Panc1 (cell line): ENCODE measurements at regions not wholly inside any gene's neighbourhood (a gene's known extent, or its start where the extent isn't known, plus 50 kb on each side); places are given as distances from the start of the nearest gene placed in this dataset.

ENCODE experiments used
- ATAC-seq: fragments of 200-7000 bp; cut with Tn5 transposase; 2 replicates; pipeline ENCODE4 v1.9.1; 2020; ENCODE audit warnings: mild to moderate bottlenecking, moderate library complexity
- BruUV-seq: library from RNA; stranded (reverse); fragments of 400-500 nt; replicated peaks from 2 replicates; lab custom pipeline; 2021; lab: Mats Ljungman, UMichigan
- CTCF ChIA-PET: fragments of 300-600 bp; sonication (Branson Sonifier 250); formaldehyde crosslinking; loops from one replicate; lab custom pipeline; 2022; ENCODE audit warnings: antibody characterized with exemption; lab: Charles Lee
- POLR2A ChIA-PET: fragments of 300-600 bp; sonication (Branson Sonifier 250); formaldehyde crosslinking; loops from one replicate; lab custom pipeline; 2022; ENCODE audit warnings: antibody characterized with exemption; lab: Charles Lee
- DNase-seq: peaks from one replicate; pipeline ENCODE4 v3.0.0-alpha.2; 2010; ENCODE audit warnings: low read depth, low spot score
- H3K27ac ChIP-seq: 2 replicates; pipeline ENCODE4 v1.5.1; 2011; ENCODE audit warnings: mild to moderate bottlenecking, low read length, inconsistent platforms
- H3K27me3 ChIP-seq: fragments of 200-500 bp; sonication (Bioruptor generic); 2 replicates; pipeline ENCODE4 v1.6.0; 2014; ENCODE audit warnings: low read length, inconsistent platforms; ENCODE audit not compliant: control insufficient read depth, insufficient read depth
- H3K36me3 ChIP-seq: fragments of 200-500 bp; sonication (Bioruptor generic); 2 replicates; pipeline ENCODE4 v1.5.1; 2014; ENCODE audit warnings: inconsistent platforms, mild to moderate bottlenecking, low read length, moderate library complexity; ENCODE audit not compliant: control insufficient read depth, insufficient read depth
- H3K4me1 ChIP-seq: 2 replicates; pipeline ENCODE4 v1.5.1; 2011; ENCODE audit warnings: inconsistent platforms, mild to moderate bottlenecking, low read length, moderate library complexity; ENCODE audit not compliant: control insufficient read depth, insufficient read depth
- H3K4me3 ChIP-seq, 2 experiments: 2 replicates each; pipeline ENCODE4 v1.5.1; 2011 to 2012; ENCODE audit warnings: low read depth in 2 of 2, low read length in 2 of 2, mild to moderate bottlenecking in 2 of 2, inconsistent platforms in 1 of 2, moderate library complexity in 1 of 2
- H3K9me3 ChIP-seq: fragments of 200-500 bp; sonication (Bioruptor generic); 2 replicates; pipeline ENCODE4 v1.5.1; 2014; ENCODE audit warnings: low read depth, mild to moderate bottlenecking, inconsistent platforms, low read length, moderate library complexity; ENCODE audit not compliant: control insufficient read depth, insufficient read depth
- CTCF ChIP-seq: fragments of 450-650 bp; IDR thresholded peaks from 2 replicates; pipeline ENCODE4 v1.5.1; 2017; ENCODE audit warnings: mild to moderate bottlenecking
- POLR2AphosphoS5 ChIP-seq: IDR thresholded peaks from 2 replicates; pipeline ENCODE4 v1.6.1; 2012; ENCODE audit warnings: mild to moderate bottlenecking, low read depth, low read length, moderate library complexity
- REST ChIP-seq, 2 experiments: IDR thresholded peaks; 2 replicates each; pipeline ENCODE4 v1.6.1; 2011 to 2012; ENCODE audit warnings: low read depth in 2 of 2, control low read depth in 1 of 2, low read length in 1 of 2, mild to moderate bottlenecking in 1 of 2, moderate library complexity in 1 of 2; ENCODE audit not compliant: insufficient read depth in 1 of 2
- SIN3A ChIP-seq: IDR thresholded peaks from 2 replicates; pipeline ENCODE4 v1.6.1; 2012; ENCODE audit warnings: low read depth, mild to moderate bottlenecking, low read length, moderate library complexity, borderline replicate concordance; ENCODE audit not compliant: insufficient read depth
- TCF7L2 ChIP-seq: IDR thresholded peaks from 2 replicates; pipeline ENCODE4 v1.6.1; 2011; ENCODE audit warnings: mild to moderate bottlenecking, low read depth, low read length, inconsistent platforms
- in situ Hi-C: cut with HindIII; loops from 2 replicates; pipeline ENCODE4 v1.10.0; 2016; ENCODE audit warnings: low sequenced_read_pairs, low pct_unique_long_range_greater_than_20kb
- intact Hi-C: fragments of 100-400 bp; cut with micrococcal nuclease; formaldehyde crosslinking; loops from one replicate; pipeline ENCODE4 v1.10.0; 2022; ENCODE audit not compliant: unreplicated experiment

GRCh38 chr13:55230570-55230908 lies 1910.2 kb upstream of the PRR20A start:
- intact Hi-C loops = no loop called here
- H3K27ac ChIP-seq = no peak overlapping the region
- BruUV-seq = no TSS peak
- in situ Hi-C loops = no loop called here
- no peak for ATAC-seq
- no peaks in the 10 kb centered on the region for H3K9me3 ChIP-seq
- no peaks in the 10 kb centered on the region for H3K4me1 ChIP-seq
- POLR2A ChIA-PET = no interaction called here
- H3K4me3 ChIP-seq = no peak overlapping the region
- no peaks in the 10 kb centered on the region for H3K27me3 ChIP-seq
- no peaks in the 10 kb centered on the region for H3K36me3 ChIP-seq
- TF ChIP-seq POLR2AphosphoS5 (no peak), REST (IDR thresholded peaks at IDR 0.05; ENCODE audit: insufficient read depth in 1 of 2, low read depth in 2 of 2, low read length in 1 of 2) (no peak), CTCF (no peak), TCF7L2 (no peak), SIN3A (no peak)
- DNase-seq = no peak
- CTCF ChIA-PET = no interaction called here

GRCh38 chr13:55234311-55234710 lies 1906.4 kb upstream of the PRR20A start:
- Histone ChIP-seq H3K4me1 (no peaks in the 10 kb centered on the region), H3K9me3 (no peaks in the 10 kb centered on the region), H3K27me3 (no peaks in the 10 kb centered on the region), H3K36me3 (no peaks in the 10 kb centered on the region), H3K4me3 (no peak overlapping the region), H3K27ac (no peak overlapping the region)
- ChIA-PET POLR2A (no interaction called here), CTCF (no interaction called here)
- intact Hi-C loops = no loop called here
- no peak for ATAC-seq
- in situ Hi-C loops = no loop called here
- no peak for DNase-seq
- BruUV-seq = no TSS peak
- no peak for TF ChIP-seq REST (IDR thresholded peaks at IDR 0.05; ENCODE audit: insufficient read depth in 1 of 2, low read depth in 2 of 2, low read length in 1 of 2)
- no peak for TF ChIP-seq TCF7L2
- TF ChIP-seq CTCF = no peak
- TF ChIP-seq SIN3A = no peak
- no peak for TF ChIP-seq POLR2AphosphoS5
